ENCODE measurements at regions not wholly inside any gene's neighbourhood (a gene's known extent, or its start where the extent isn't known, plus 50 kb on each side); places are given as distances from the start of the nearest gene placed in this dataset.

- DNase-seq (ENCODE audit: low read depth) = no peak
- TF ChIP-seq POLR2A (IDR thresholded peaks at IDR 0.05; ENCODE audit: extremely low read depth, insufficient read length) (no peak), MAX (IDR thresholded peaks at IDR 0.05; ENCODE audit: low read depth, low read length) (no peak), CTCF (IDR thresholded peaks at IDR 0.05; ENCODE audit: low read depth, low read length) (no peak), MYC (IDR thresholded peaks at IDR 0.05; ENCODE audit: low read depth, low read length) (no peak)
- H3K4me3 ChIP-seq (ENCODE audit: low read depth, low read length) = no peak overlapping the region
Measured at GRCh38 chr22:49709464-49709863, 118.2 kb downstream of the BRD1 start.

GRCh38 chr22:49705972-49706352 lies 121.7 kb downstream of the BRD1 start:
- no peak overlapping the region for H3K4me3 ChIP-seq (ENCODE audit: low read depth, low read length)
- no peak for DNase-seq (ENCODE audit: low read depth)
- TF ChIP-seq MAX (IDR thresholded peaks at IDR 0.05; ENCODE audit: low read depth, low read length) (no peak), POLR2A (IDR thresholded peaks at IDR 0.05; ENCODE audit: extremely low read depth, insufficient read length) (no peak), CTCF (IDR thresholded peaks at IDR 0.05; ENCODE audit: low read depth, low read length) (no peak), MYC (IDR thresholded peaks at IDR 0.05; ENCODE audit: low read depth, low read length) (no peak)

DNA sequence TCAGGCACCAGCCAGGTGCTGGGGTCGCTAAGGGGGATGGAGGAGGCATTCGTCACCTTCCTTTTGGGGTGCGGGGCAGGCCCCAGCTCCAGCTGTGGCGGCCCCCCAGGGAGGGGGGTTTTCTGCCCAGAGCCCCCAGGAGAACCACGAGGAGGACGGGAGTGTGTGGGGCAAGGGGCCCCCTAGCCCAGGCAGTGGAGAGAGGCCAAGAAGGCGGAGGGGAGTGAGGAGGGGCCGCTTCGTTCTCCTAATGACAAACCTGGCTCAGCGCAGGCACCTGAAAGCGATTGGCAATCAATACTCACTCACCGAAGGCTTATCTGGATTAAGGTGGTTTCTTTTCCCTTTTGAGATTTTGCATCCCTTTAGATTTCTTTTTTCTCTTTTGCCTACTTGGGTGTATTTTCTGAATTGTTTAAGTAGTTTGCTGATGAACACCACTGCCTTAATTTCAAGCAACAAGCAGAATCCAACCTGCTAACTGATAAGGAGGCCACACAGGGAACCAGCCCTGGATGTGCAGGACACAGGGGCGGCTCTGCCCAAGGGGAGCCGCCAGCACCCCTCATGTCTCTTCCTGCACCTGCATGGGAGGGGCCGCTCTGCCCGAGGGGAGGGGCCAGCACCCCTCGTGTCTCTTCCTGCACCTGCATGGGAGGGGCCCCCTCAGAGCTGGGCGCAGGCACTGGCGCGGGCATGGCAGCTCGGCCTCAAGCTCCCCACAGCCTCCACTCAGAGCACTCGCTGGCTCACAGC lies 122.3 kb downstream of the BRD1 start:
- no peak overlapping the region for H3K4me3 ChIP-seq (ENCODE audit: low read depth, low read length)
- TF ChIP-seq POLR2A (IDR thresholded peaks at IDR 0.05; ENCODE audit: extremely low read depth, insufficient read length) (no peak), MYC (IDR thresholded peaks at IDR 0.05; ENCODE audit: low read depth, low read length) (no peak), MAX (IDR thresholded peaks at IDR 0.05; ENCODE audit: low read depth, low read length) (no peak)
- DNase-seq (ENCODE audit: low read depth) = no peak

DNA sequence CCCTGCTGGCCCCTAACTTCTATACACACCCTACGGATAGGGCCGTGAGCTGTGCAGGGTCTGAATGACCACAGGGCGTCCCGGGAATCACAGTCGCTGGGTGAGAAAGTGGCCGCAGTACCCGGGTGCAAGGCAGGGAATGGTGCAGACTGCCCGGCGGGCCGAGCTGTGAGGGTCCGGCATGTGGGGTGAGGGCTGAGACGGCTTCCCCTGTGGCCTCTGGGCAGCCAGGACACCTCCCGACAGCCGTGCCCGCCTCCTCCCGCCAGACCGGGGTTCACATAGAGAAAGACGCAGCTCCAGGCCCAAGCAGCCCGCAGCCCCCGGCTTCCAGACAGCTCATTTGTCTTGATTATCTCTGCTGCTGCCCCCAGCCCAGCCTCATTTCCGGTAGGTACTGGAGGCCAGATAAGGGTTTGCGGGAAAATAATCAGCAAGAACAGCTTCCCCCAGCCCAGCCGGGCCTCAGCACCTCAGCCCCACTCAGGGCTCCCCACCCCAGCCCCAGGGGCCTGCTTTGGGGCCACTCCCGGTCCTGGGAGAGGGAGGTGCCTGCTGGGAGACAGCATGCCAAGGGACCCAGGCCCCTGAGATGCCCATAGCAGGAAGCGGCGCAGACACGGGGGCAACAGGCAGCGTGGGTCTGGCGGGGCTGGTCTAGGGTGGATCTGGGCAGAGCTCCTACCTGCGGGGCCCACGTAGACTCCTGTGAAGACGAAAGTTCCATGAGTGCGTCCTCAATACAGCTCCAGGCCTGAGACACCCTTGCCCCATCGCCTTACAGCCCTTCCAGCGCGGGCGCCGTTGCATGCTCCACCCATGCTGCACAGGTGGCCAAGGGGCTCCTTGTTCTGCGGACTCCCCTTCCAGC lies 123.1 kb downstream of the BRD1 start:
- TF ChIP-seq MAX (IDR thresholded peaks at IDR 0.05; ENCODE audit: low read depth, low read length) (no peak), MYC (IDR thresholded peaks at IDR 0.05; ENCODE audit: low read depth, low read length) (no peak), POLR2A (IDR thresholded peaks at IDR 0.05; ENCODE audit: extremely low read depth, insufficient read length) (no peak), CTCF (IDR thresholded peaks at IDR 0.05; ENCODE audit: low read depth, low read length) (no peak)
- H3K4me3 ChIP-seq (ENCODE audit: low read depth, low read length) = no peak overlapping the region
- no peak for DNase-seq (ENCODE audit: low read depth)

DNA sequence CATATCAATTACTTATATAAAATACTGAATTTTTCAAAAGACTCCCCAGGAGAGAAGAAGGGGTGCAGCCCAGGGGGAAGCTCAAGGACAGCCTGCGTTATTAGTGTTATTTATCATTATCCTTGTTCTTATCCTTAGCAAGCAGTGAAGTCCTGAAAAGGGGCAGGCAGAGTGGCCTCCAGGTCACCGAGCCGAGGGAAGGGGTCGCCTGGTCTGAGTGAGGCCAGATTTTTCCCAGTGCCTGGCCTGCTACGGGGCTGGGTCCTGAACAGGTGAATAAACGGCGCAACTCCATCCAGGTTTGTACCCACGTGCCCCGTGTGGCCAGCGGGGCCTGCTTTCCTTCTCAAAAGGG lies 123.7 kb downstream of the BRD1 start:
- no peak for DNase-seq (ENCODE audit: low read depth)
- no peak for TF ChIP-seq POLR2A (IDR thresholded peaks at IDR 0.05; ENCODE audit: extremely low read depth, insufficient read length)
- TF ChIP-seq CTCF (IDR thresholded peaks at IDR 0.05; ENCODE audit: low read depth, low read length) = no peak
- TF ChIP-seq MAX (IDR thresholded peaks at IDR 0.05; ENCODE audit: low read depth, low read length) = no peak
- no peak for TF ChIP-seq MYC (IDR thresholded peaks at IDR 0.05; ENCODE audit: low read depth, low read length)
- H3K4me3 ChIP-seq (ENCODE audit: low read depth, low read length) = no peak overlapping the region

DNA sequence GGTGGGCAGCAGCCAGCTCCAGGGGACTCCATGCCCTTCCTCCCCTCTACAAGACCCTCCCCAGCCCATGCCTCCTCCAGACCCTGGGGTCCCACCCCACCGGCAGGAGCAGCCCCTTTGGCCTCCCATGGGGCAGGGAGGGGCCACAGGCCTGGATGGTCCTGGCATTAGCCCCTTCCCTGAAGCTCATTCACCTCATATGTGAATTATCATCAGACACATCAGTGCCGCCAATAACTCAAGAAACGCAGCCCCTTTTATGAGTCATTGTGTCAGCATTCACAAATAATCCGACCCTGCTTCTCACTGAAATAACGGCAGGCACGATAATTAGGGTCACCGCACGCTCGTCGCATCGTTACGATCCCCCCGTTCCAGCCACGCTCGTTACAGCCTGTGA lies 124.2 kb downstream of the BRD1 start:
- DNase-seq (ENCODE audit: low read depth) = no peak
- no peak for TF ChIP-seq POLR2A (IDR thresholded peaks at IDR 0.05; ENCODE audit: extremely low read depth, insufficient read length)
- TF ChIP-seq MAX (IDR thresholded peaks at IDR 0.05; ENCODE audit: low read depth, low read length) = no peak
- TF ChIP-seq CTCF (IDR thresholded peaks at IDR 0.05; ENCODE audit: low read depth, low read length) = no peak
- TF ChIP-seq MYC (IDR thresholded peaks at IDR 0.05; ENCODE audit: low read depth, low read length) = no peak
- H3K4me3 ChIP-seq (ENCODE audit: low read depth, low read length) = no peak overlapping the region

Data from NB4 (cell line).